IMR-90 (cell line): ENCODE measurements at regions not wholly inside any gene's neighbourhood (a gene's known extent, or its start where the extent isn't known, plus 50 kb on each side); places are given as distances from the start of the nearest gene placed in this dataset.

ENCODE experiments used
- ATAC-seq: fragments of 200-7000 bp; cut with Tn5 transposase; 2 replicates; pipeline ENCODE4 v1.9.1; 2020; ENCODE audit warnings: low read depth, mild to moderate bottlenecking, moderate library complexity
- BruUV-seq: library from RNA; stranded (reverse); fragments of 400-500 nt; replicated peaks from 2 replicates; lab custom pipeline; 2021; lab: Mats Ljungman, UMichigan
- CTCF ChIA-PET: fragments of 300-600 bp; formaldehyde crosslinking; extraction: SDS; loops from one replicate; lab custom pipeline; 2021; ENCODE audit warnings: antibody characterized with exemption; lab: Yijun Ruan, JAX
- POLR2A ChIA-PET: fragments of 300-600 bp; sonication (Branson Sonifier 250); formaldehyde crosslinking; loops from one replicate; lab custom pipeline; 2022; ENCODE audit warnings: antibody characterized with exemption; ENCODE audit not compliant: unreplicated experiment; lab: Charles Lee
- DNase-seq: peaks from one replicate; pipeline ENCODE4 v3.0.0; 2013
- H2AFZ ChIP-seq: replicated peaks from 2 replicates; pipeline ENCODE3; 2013; ENCODE audit warnings: low read length, mild to moderate bottlenecking; ENCODE audit not compliant: poor library complexity
- H2AK5ac ChIP-seq: 2 replicates; pipeline ENCODE4 v1.6.1; 2013; ENCODE audit warnings: low read depth, low read length, inconsistent platforms
- H2AK9ac ChIP-seq: replicated peaks from 2 replicates; pipeline ENCODE3; 2013; ENCODE audit warnings: mild to moderate bottlenecking, low read depth, low read length, moderate library complexity; ENCODE audit not compliant: poor library complexity
- H2BK120ac ChIP-seq: 2 replicates; pipeline ENCODE4 v1.6.1; 2013; ENCODE audit warnings: low read depth, low read length, inconsistent platforms
- H2BK15ac ChIP-seq: 3 replicates; pipeline ENCODE4 v1.6.1; 2013; ENCODE audit warnings: low read depth, low read length, inconsistent platforms
- H2BK20ac ChIP-seq: 2 replicates; pipeline ENCODE4 v1.6.1; 2013; ENCODE audit warnings: low read depth, mild to moderate bottlenecking, inconsistent platforms, low read length, moderate library complexity
- H2BK5ac ChIP-seq: 2 replicates; pipeline ENCODE4 v1.6.1; 2013; ENCODE audit warnings: mild to moderate bottlenecking, low read depth, low read length, inconsistent platforms; ENCODE audit not compliant: poor library complexity, severe bottlenecking
- H3K14ac ChIP-seq: replicated peaks from 2 replicates; pipeline ENCODE4 v1.6.1; 2013; ENCODE audit warnings: low read depth, low read length, inconsistent platforms
- H3K18ac ChIP-seq: 2 replicates; pipeline ENCODE4 v1.6.1; 2013; ENCODE audit warnings: low read depth, low read length, control low read depth
- H3K23ac ChIP-seq: 2 replicates; pipeline ENCODE4 v1.6.1; 2013; ENCODE audit warnings: low read depth, low read length, inconsistent platforms
- H3K27ac ChIP-seq: 2 replicates; pipeline ENCODE4 v1.5.1; 2013; ENCODE audit warnings: mild to moderate bottlenecking, control low read depth, low read length; ENCODE audit not compliant: insufficient read depth
- H3K27me3 ChIP-seq: 2 replicates; pipeline ENCODE4 v1.6.1; 2013; ENCODE audit warnings: low read length; ENCODE audit not compliant: control insufficient read depth, insufficient read depth
- H3K36me3 ChIP-seq: 2 replicates; pipeline ENCODE4 v1.6.1; 2013; ENCODE audit warnings: low read length, mixed read lengths; ENCODE audit not compliant: control insufficient read depth, insufficient read depth
- H3K4ac ChIP-seq: 2 replicates; pipeline ENCODE4 v1.6.1; 2013; ENCODE audit warnings: low read depth, low read length, inconsistent platforms
- H3K4me1 ChIP-seq: 2 replicates; pipeline ENCODE4 v1.6.1; 2013; ENCODE audit warnings: low read length, mixed read lengths; ENCODE audit not compliant: control insufficient read depth, insufficient read depth
- H3K4me2 ChIP-seq: 2 replicates; pipeline ENCODE4 v1.6.1; 2013; ENCODE audit warnings: low read depth, mild to moderate bottlenecking, control low read depth, low read length, moderate library complexity
- H3K4me3 ChIP-seq: 2 replicates; pipeline ENCODE4 v1.5.1; 2013; ENCODE audit warnings: low read depth, mild to moderate bottlenecking, control low read depth, low read length, moderate library complexity; ENCODE audit not compliant: insufficient read depth
- H3K56ac ChIP-seq: 2 replicates; pipeline ENCODE4 v1.6.1; 2013; ENCODE audit warnings: low read length, inconsistent platforms; ENCODE audit not compliant: insufficient read depth; ENCODE audit errors: extremely low read depth
- H3K79me1 ChIP-seq, 2 experiments: 2 replicates each; pipeline ENCODE4 v1.6.1; 2013; ENCODE audit warnings: low read length in 2 of 2, inconsistent platforms in 1 of 2, low read depth in 1 of 2
- H3K9ac ChIP-seq: 2 replicates; pipeline ENCODE4 v1.6.1; 2013; ENCODE audit warnings: low read depth, low read length, control low read depth
- H3K9me1 ChIP-seq: 2 replicates; pipeline ENCODE4 v1.6.1; 2013; ENCODE audit warnings: low read length, inconsistent platforms; ENCODE audit not compliant: insufficient read depth
- H3K9me3 ChIP-seq: 2 replicates; pipeline ENCODE4 v1.6.1; 2013; ENCODE audit warnings: low read length; ENCODE audit not compliant: control insufficient read depth, insufficient read depth
- H4K20me1 ChIP-seq: 2 replicates; pipeline ENCODE4 v1.6.1; 2013; ENCODE audit warnings: low read length, inconsistent platforms; ENCODE audit not compliant: insufficient read depth
- H4K5ac ChIP-seq: 2 replicates; pipeline ENCODE4 v1.6.1; 2013; ENCODE audit warnings: mild to moderate bottlenecking, low read depth, low read length, control low read depth
- H4K8ac ChIP-seq, 2 experiments: 2 replicates each; pipeline ENCODE4 v1.6.1; 2013; ENCODE audit warnings: low read depth in 2 of 2, low read length in 2 of 2, control low read depth in 1 of 2, inconsistent platforms in 1 of 2
- H4K91ac ChIP-seq: 2 replicates; pipeline ENCODE4 v1.6.1; 2013; ENCODE audit warnings: low read depth, low read length, inconsistent platforms; ENCODE audit not compliant: insufficient read depth
- BHLHE40 ChIP-seq: fragments of 150-350 bp; IDR thresholded peaks from 2 replicates; pipeline ENCODE4 v1.6.1; 2016; ENCODE audit warnings: mild to moderate bottlenecking, low read depth, low read length
- CHD1 ChIP-seq: IDR thresholded peaks from 2 replicates; pipeline ENCODE4 v1.6.1; 2012; ENCODE audit warnings: low read depth, low read length, improper control_type of control experiment
- CTCF ChIP-seq: conservative IDR thresholded peaks from 2 replicates; pipeline ENCODE4 v1.5.1; 2012; ENCODE audit warnings: mild to moderate bottlenecking, low read depth, low read length, improper control_type of control experiment
- ELK1 ChIP-seq: fragments of 150-350 bp; IDR thresholded peaks from 2 replicates; pipeline ENCODE4 v1.6.1; 2016; ENCODE audit warnings: low read depth, mild to moderate bottlenecking, low read length, moderate library complexity, borderline replicate concordance
- FOS ChIP-seq: fragments of 150-350 bp; IDR thresholded peaks from 2 replicates; pipeline ENCODE4 v1.6.1; 2016; ENCODE audit warnings: low read depth, low read length
- MAFK ChIP-seq: IDR thresholded peaks from 2 replicates; pipeline ENCODE4 v1.6.1; 2012; ENCODE audit warnings: low read depth, low read length, improper control_type of control experiment
- MAZ ChIP-seq: IDR thresholded peaks from 2 replicates; pipeline ENCODE4 v1.6.1; 2012; ENCODE audit warnings: low read depth, mild to moderate bottlenecking, low read length, improper control_type of control experiment, moderate library complexity, borderline replicate concordance
- POLR2A ChIP-seq: IDR thresholded peaks from 2 replicates; pipeline ENCODE4 v1.6.1; 2012; ENCODE audit warnings: mild to moderate bottlenecking, low read depth, low read length
- RFX5 ChIP-seq: IDR thresholded peaks from 2 replicates; pipeline ENCODE4 v1.8.0; 2012; ENCODE audit warnings: low read depth, mild to moderate bottlenecking, low read length, moderate library complexity
- WGBS, 2 experiments: methylation state at CpG; one replicate each; pipeline versions ENCODE4 v1.1.5 to v1.1.7; 2013; ENCODE audit warnings: missing lambda C conversion rate in 2 of 2; ENCODE audit not compliant: insufficient read length in 1 of 2; ENCODE audit errors: extremely low coverage in 2 of 2; 5-methylcytosine and 5-hydroxymethylcytosine counted together
- dilution Hi-C: fragments of 300-500 bp; cut with HindIII; formaldehyde crosslinking; loops from one replicate; pipeline ENCODE4 v1.14.3; 2018; ENCODE audit warnings: low sequenced_read_pairs; ENCODE audit not compliant: unreplicated experiment
- in situ Hi-C: fragments of 300-500 bp; cut with MboI; formaldehyde crosslinking; loops from 3 replicates; pipeline ENCODE4 v1.14.3; 2019; ENCODE audit warnings: low sequenced_read_pairs, inconsistent platforms, mixed read lengths
- intact Hi-C: fragments of 100-400 bp; cut with micrococcal nuclease; formaldehyde crosslinking; loops from 2 replicates; pipeline ENCODE4 v1.10.0; 2022

GRCh38 chr12:107291018-107291417 is 197.7 kb upstream of the CRY1 start:
- Histone ChIP-seq H3K4me3 (no peak overlapping the region), H3K27me3 (0 out of 2 replicates have a peak, but pooled peaks cover 2% of the 10 kb centered on the region), H3K36me3 (no peaks in the 10 kb centered on the region), H3K4me1 (peaks cover 2% of the 10 kb centered on the region; the same call in 1 of the 2 replicates), H2BK20ac (no peak overlapping the region), H2AFZ (no peak overlapping the region), H3K9ac (no peak overlapping the region), H3K56ac (no peak overlapping the region), H3K9me1 (no peaks in the 10 kb centered on the region), H3K14ac (no peak overlapping the region), H2AK5ac (no peak overlapping the region), H2AK9ac (no peak overlapping the region), H2BK120ac (no peak overlapping the region), H3K4me2 (no peak overlapping the region), H3K27ac (no peak overlapping the region), H3K4ac (no peak overlapping the region), H2BK15ac (no peak overlapping the region), H2BK5ac (no peak overlapping the region), H4K8ac (no peak overlapping the region), H3K18ac (no peak overlapping the region), H4K20me1 (no peaks in the 10 kb centered on the region), H4K5ac (no peak overlapping the region), H3K9me3 (no peaks in the 10 kb centered on the region), H3K79me1 (no peaks in the 10 kb centered on the region), H3K23ac (no peak overlapping the region), H4K91ac (no peak overlapping the region)
- DNase-seq (no peak), ATAC-seq (no peak)
- ChIA-PET CTCF (no interaction called here), POLR2A (interaction anchor here (0.5 kb wide), 1 partner anchor 330 kb away, joined by 3 read pairs; no protein-coding TSS in a partner anchor)
- no TSS peak for BruUV-seq
- intact Hi-C loops, result no loop called here
- dilution Hi-C loops, result no loop called here
- in situ Hi-C loops, result no loop called here
- TF ChIP-seq CTCF (no peak), RFX5 (no peak), ELK1 (no peak), CHD1 (no peak), POLR2A (no peak), FOS (no peak), BHLHE40 (no peak), MAZ (no peak), MAFK (no peak)
- WGBS, 2 experiments, result 81% methylated on average over 5 of the region's 7 CpGs; no CpG with 5 or more reads in 1 of the 2 experiments
